ENCODE measurements at regions not wholly inside any gene's neighbourhood (a gene's known extent, or its start where the extent isn't known, plus 50 kb on each side); places are given as distances from the start of the nearest gene placed in this dataset.

- Histone ChIP-seq H3K9me3 (ENCODE audit: control insufficient read depth, insufficient read depth, low read depth, low read length) (no peaks in the 10 kb centered on the region), H3K27ac (ENCODE audit: extremely low read depth, low read depth, low read length) (no peak overlapping the region), H3K36me3 (ENCODE audit: control insufficient read depth in 2 of 2, insufficient read depth in 1 of 2, low read length in 2 of 2) (no peaks in the 10 kb centered on the region), H3K4me1 (ENCODE audit: control insufficient read depth, insufficient read depth, low read length) (no peaks in the 10 kb centered on the region), H3K4me3 (ENCODE audit: low read depth, low read length) (no peak overlapping the region)
- ChIA-PET CTCF (no interaction called here), POLR2A (no interaction called here)
- TF ChIP-seq GLI4 (tag by site-specific recombination; IDR thresholded peaks at IDR 0.05) (no peak), ZNF18 (tag by site-specific recombination; IDR thresholded peaks at IDR 0.05) (no peak), ZBTB48 (tag by site-specific recombination; IDR thresholded peaks at IDR 0.05) (no peak), ZNF174 (tag by site-specific recombination; IDR thresholded peaks at IDR 0.05) (no peak)
Measured at GRCh38 chr12:86312232-86312631, 56.0 kb upstream of the MGAT4C start.
